ENCODE measurements at regions not wholly inside any gene's neighbourhood (a gene's known extent, or its start where the extent isn't known, plus 50 kb on each side); places are given as distances from the start of the nearest gene placed in this dataset.
"Not testable (repeated sequence)": the region's sequence is repeated elsewhere in the genome, so short reads cannot be mapped to it uniquely, and the experiment has no call there.

GRCh38 chr1:88327391-88328267 is 356.4 kb upstream of the PKN2 start:
- DNase-seq (no peak), ATAC-seq (no peak)
- intact Hi-C loops (cut with DNase I), result no loop called here
- no peaks in the 10 kb centered on the region for H3K36me3 ChIP-seq (ENCODE audit: insufficient read depth in 1 of 2, low read depth in 1 of 2)
- H3K27me3 ChIP-seq (ENCODE audit: insufficient read depth in 3 of 3, low read length in 2 of 3), result no peaks in the 10 kb centered on the region
- no peaks in the 10 kb centered on the region for H3K4me1 ChIP-seq
- WGBS, 3 donors, result 68 to 70% (median 69%) methylated on average over 5 of the region's 5 CpGs
- H3K4me3 ChIP-seq, result no peak overlapping the region
- no peaks in the 10 kb centered on the region for H3K9me3 ChIP-seq
- H3K27ac ChIP-seq, result no peak overlapping the region
- TF ChIP-seq, protein P1, sequence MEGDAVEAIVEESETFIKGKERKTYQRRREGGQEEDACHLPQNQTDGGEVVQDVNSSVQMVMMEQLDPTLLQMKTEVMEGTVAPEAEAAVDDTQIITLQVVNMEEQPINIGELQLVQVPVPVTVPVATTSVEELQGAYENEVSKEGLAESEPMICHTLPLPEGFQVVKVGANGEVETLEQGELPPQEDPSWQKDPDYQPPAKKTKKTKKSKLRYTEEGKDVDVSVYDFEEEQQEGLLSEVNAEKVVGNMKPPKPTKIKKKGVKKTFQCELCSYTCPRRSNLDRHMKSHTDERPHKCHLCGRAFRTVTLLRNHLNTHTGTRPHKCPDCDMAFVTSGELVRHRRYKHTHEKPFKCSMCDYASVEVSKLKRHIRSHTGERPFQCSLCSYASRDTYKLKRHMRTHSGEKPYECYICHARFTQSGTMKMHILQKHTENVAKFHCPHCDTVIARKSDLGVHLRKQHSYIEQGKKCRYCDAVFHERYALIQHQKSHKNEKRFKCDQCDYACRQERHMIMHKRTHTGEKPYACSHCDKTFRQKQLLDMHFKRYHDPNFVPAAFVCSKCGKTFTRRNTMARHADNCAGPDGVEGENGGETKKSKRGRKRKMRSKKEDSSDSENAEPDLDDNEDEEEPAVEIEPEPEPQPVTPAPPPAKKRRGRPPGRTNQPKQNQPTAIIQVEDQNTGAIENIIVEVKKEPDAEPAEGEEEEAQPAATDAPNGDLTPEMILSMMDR (IDR thresholded peaks at IDR 0.05), result no peak

- intact Hi-C loops (cut with DNase I), result no loop called here
- Histone ChIP-seq H3K4me1 (no peaks in the 10 kb centered on the region), H3K27ac (no peak overlapping the region), H3K36me3 (ENCODE audit: insufficient read depth in 1 of 2, low read depth in 1 of 2) (no peaks in the 10 kb centered on the region), H3K4me3 (no peak overlapping the region), H3K27me3 (ENCODE audit: insufficient read depth in 3 of 3, low read length in 2 of 3) (no peaks in the 10 kb centered on the region), H3K9me3 (no peaks in the 10 kb centered on the region)
- WGBS, 3 donors, result 59 to 67% (median 65%) methylated on average over 4 of the region's 4 CpGs
- no peak for ATAC-seq
- no peak for DNase-seq
- TF ChIP-seq, protein P1 (IDR thresholded peaks at IDR 0.05), result no peak
Measured at GRCh38 chr1:88330201-88330600, 353.9 kb upstream of the PKN2 start.

DNA sequence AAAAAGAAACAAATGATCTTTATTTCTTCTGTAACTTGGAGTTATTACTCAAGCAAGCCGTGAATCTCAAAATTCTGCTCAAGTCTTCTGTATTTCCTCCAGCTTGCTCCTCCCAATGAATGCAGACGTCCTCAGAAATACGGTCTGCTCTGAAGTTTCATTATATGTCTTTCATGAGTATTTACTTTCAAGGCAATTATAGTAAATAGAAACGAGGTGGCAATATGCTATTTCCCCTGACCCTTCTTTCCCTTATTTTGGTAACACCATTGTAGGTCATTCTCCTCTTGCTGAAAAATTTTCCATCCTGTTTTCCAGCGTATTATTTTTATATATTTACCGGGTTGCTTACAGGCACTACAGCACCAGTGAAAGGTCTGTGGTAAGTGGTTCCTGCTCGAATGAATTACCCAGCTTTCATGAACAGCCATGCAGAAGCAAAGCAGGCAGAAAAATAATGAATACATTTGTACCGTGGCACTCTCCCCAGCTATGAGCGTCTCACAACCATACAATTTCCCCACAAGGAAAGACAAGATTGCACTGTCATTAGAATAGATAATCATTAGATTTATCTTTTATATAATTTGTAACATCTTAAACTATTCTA is 350.9 kb upstream of the PKN2 start:
- ATAC-seq (no peak), DNase-seq (no peak)
- 66 to 72% (median 70%) methylated on average over 9 of the region's 9 CpGs for WGBS, 3 donors
- intact Hi-C loops (cut with DNase I), result no loop called here
- Histone ChIP-seq H3K4me1 (no peaks in the 10 kb centered on the region), H3K36me3 (ENCODE audit: insufficient read depth in 1 of 2, low read depth in 1 of 2) (no peaks in the 10 kb centered on the region), H3K27me3 (ENCODE audit: insufficient read depth in 3 of 3, low read length in 2 of 3) (no peaks in the 10 kb centered on the region), H3K4me3 (no peak overlapping the region), H3K27ac (no peak overlapping the region), H3K9me3 (no peaks in the 10 kb centered on the region)
- TF ChIP-seq, protein P1 (IDR thresholded peaks at IDR 0.05), result no peak

DNA sequence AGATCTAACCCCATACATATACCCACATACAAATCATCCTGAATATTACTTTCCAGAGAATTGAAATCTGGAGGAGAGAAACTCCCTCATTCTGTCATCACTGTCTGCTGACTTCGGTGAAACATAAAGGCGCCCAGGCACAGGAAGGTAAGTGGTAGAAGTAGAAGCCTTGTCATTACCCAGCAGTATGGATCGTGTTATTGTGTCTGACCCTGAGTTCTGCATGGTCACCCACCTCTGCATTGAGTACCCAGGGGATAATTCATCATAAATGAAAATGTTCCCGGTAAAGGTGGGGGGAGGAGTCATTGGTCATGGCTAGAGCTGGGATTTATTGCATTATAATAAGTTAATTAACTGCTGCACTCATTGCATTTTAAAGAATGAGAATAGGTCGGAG is 342.6 kb upstream of the PKN2 start:
- intact Hi-C loops (cut with DNase I), result no loop called here
- Histone ChIP-seq H3K27ac (no peak overlapping the region), H3K4me3 (no peak overlapping the region), H3K36me3 (ENCODE audit: insufficient read depth in 1 of 2, low read depth in 1 of 2) (no peaks in the 10 kb centered on the region), H3K9me3 (no peaks in the 10 kb centered on the region), H3K27me3 (ENCODE audit: insufficient read depth in 3 of 3, low read length in 2 of 3) (no peaks in the 10 kb centered on the region), H3K4me1 (no peaks in the 10 kb centered on the region)
- 83 to 84% (median 84%) methylated on average over 5 of the region's 5 CpGs for WGBS, 3 donors
- DNase-seq (no peak), ATAC-seq (no peak)
- TF ChIP-seq, protein P1 (IDR thresholded peaks at IDR 0.05), result no peak

DNA sequence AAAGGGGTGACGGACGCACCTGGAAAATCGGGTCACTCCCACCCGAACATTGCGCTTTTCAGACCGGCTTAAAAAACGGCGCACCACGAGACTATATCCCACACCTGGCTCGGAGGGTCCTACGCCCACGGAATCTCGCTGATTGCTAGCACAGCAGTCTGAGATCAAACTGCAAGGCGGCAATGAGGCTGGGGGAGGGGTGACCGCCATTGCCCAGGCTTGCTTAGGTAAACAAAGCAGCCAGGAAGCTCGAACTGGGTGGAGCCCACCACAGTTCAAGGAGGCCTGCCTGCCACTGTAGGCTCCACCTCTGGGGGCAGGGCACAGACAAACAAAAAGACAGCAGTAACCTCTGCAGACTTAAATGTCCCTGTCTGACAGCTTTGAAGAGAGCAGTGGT is 342.0 kb upstream of the PKN2 start:
- H3K36me3 ChIP-seq (ENCODE audit: insufficient read depth in 1 of 2, low read depth in 1 of 2); DNase-seq; intact Hi-C loops (cut with DNase I); H3K27ac ChIP-seq; H3K4me1 ChIP-seq; ATAC-seq; H3K27me3 ChIP-seq (ENCODE audit: insufficient read depth in 3 of 3, low read length in 2 of 3); H3K9me3 ChIP-seq; H3K4me3 ChIP-seq: not testable (repeated sequence)
- 58 to 82% (median 70%) methylated on average over 2 to 11 of the region's 16 CpGs for WGBS, 3 donors
